Activated naive CD4-positive, alpha-beta T cell treated with anti-CD3 and anti-CD28 coated beads, Interleukin-2, amount 50 U/mL, for 16 hours (primary cell): ENCODE measurements at regions not wholly inside any gene's neighbourhood (a gene's known extent, or its start where the extent isn't known, plus 50 kb on each side); places are given as distances from the start of the nearest gene placed in this dataset.
"Not testable (repeated sequence)": the region's sequence is repeated elsewhere in the genome, so short reads cannot be mapped to it uniquely, and the experiment has no call there.

Source experiments
- DNase-seq: peaks from one replicate; pipeline ENCODE4 v3.0.0-alpha.2; 2020

DNA sequence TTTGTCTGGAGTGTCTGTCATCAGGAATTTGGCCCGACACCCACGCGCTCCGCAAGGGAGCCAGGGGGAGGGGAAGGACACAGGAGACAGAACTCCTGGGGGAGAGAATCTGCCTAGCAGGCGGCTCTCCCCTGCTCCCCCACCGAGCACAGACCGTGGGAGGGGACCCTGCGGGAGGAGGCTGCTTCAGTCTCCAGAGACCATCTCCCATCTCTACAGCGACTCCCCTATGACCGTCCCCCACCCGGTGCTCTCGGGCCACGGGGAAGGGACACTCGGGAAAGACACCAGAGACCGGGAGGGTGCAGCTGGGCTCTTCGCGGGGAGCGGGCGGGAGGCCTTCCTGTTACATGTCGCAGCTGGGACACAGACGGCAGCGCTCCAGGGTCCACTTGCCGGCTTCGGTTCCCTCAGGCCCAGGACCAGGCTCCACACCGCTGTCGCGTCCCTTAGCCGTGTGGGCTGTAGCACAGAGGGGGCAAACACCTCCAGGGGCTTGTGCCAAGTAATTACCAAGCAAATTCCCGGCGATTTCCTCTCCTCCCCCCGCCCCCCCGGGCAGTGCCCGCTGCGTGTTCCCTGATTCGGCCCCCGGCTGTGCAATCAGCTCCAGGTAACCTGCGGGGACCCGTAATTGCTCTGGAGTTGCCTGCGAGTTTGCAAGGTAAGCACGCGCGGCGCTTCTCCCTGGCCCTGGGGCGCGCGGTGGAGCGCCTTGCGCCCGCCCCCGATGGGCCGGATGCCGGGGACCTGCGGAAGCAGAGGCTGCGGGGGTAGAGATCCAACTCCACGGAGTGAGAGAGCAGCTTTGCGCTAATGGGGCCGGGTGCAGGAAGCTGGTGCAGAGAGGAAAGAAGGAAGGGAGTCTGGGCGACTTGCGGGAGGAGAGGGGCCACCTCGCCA is 155.1 kb upstream of the CADM1 start:
- no peak for DNase-seq

DNA sequence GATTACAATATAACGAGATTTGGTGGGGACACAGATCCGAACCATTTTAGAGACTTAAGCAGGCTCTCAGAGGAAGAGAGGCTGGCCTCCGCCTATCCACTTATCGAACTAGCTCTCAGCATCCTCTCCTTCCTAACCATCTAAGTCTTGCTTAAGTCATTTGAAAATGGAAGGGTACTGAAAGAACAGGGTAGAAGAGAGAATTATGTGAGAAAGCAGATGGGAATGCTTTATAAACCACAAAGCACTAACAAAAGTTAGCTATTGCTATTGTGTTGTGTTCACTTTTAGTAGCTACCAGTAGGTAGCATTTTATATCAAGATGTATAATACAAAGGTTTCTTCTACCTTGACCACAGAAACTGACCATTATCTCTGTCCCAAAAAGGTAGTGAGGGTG is 153.4 kb upstream of the CADM1 start:
- no peak for DNase-seq

DNA sequence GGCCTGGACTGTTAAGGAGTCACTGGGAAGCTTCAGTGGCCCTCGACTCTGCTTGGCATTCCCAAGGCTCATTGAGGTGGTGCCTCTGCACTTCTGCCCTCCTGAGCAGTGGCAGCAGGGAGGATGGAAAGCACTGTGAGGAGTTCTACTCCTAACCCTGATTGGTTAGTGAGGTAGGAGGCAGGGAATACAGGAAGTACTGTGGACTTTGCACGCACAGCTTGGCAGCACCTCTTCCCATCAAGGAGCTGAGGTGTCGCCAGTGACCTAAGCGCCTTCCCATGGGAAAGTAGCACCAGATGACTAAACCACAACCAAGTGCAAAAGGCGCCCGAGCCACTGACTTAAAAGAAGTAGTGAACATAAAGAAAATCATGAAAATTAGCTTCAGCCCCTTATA is 152.5 kb upstream of the CADM1 start:
- DNase-seq: no peak

DNA sequence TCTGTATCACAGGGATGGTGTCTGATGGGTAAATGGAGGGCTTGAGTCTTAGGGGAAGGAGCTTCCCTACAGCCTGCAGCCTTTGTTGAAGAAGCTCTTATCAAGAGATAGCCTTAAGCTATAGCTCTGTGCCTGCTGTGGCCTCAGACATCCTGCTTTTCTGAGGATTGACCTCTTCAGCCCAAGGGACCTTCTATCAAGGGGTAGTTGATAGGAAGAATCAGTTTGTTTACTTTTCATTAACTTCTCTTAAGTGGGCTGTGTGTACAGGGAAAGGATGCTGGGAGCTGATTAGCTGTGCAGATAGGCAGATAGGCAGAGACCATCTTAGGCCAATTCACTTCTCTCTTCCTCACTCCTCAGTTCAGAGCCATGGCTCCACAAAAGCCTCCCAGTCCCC is 151.8 kb upstream of the CADM1 start:
- no peak for DNase-seq

DNA sequence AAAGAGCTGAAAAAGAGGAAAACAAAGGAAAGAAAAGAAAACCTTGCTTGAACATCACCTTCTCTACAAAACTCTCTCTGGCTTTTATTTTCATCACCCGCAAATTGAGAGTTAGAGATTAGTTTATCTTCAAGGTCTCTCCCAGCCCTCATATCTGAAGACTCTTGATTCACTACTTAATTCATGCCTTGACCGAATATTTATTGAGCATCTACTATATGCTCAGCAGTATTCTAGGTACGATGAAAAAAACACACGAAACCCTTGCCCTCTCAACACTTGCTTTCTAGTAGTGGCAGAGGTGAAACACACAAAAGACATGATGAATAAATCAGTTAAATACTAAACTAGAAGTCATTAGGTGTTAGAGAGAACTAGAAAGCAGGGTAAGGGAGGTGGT is 150.6 kb upstream of the CADM1 start:
- no peak for DNase-seq

DNA sequence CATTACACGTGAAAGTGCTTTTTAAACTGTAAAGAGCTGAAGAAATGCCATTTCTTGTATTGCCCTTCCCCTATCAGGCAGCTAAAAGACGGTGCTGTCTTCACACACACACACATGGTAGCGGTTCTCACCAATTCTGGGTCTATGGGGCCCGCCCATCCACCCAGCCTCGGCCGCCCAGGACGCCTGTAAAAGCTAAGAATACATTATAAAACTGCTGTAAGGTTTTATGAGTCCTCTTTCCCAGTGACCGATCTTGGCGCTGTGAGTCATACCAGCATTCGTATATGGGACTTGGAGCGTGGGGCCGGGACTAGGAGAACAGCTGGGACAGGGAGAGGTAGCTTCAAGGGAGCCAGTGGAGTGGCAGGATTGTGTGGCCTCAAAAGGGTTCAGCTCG is 149.7 kb upstream of the CADM1 start:
- DNase-seq: no peak

DNA sequence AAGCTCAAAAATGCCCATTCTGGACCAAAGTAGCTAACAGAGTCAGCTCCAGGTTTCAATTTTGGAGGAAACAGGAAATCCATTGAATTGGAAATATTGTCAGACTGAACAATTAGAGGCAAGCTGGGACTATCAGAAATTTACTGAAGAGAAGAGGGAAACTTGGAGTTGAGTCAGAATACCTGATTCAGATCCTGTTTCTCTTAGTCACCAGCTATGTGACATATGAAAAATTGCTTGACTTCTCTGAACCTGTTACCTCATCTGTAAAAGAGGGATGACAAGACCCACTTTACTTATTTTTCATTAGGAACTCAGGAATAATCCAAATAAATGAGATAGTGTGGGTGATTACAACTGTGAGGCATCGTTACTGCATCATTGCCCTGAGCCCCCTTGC is 148.9 kb upstream of the CADM1 start:
- no peak for DNase-seq

DNA sequence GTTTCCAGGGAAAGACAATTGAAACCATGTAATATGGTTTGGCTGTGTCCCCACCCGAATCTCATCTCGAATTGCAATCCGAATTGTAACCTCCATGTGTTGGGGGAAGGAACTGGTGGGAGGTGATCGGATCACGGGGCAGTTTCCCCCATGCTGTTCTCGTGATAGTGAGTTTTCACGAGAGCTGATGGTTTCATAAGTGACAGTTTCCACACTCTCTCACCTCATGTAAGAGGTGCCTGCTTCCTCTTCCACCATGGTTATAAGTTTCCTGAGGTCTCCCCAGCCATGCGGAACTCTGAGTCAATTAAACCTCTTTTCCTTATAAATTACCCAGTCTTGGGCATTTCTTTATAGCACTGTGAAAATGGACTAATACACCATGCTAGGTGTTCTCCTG is 148.3 kb upstream of the CADM1 start:
- DNase-seq: no peak

DNA sequence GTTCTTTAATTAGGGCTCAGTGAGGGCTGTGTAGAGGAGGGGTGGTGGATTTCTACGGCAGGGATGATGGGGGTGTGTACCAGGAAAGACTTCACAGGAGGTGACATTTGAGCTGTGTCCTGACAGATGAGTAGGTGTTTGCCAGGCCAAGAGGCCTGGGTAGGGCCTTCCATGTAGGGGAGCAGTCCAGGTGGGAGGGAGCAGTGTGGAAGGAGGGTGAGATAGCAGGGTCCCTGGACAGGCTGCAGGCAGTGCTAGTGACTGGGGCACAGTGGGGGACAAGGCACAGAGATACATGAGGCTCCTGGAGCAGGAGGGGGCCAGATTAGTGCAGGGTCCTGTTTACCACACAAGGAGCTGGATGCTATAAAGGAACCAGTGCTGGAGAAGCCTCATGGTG is 147.9 kb upstream of the CADM1 start:
- no peak for DNase-seq

DNA sequence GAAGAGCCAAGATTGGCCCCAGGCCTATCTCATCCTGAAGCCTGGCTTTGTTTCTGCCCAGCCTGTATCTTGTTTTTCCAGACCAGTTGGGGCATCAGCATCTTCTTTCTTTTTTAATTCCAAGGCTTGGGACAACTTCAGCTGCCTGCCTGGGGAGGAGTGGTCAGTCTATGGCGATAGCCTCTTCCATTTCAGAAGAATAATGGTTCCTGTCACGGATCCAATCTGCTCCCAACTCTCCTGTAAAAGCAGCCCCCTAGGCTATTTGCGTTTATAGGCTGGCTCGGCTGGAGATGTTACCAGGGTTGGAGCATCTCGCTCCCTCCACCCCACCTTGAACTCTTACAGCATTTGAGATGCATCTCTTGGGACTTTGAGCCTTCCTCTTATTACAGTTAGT is 145.2 kb upstream of the CADM1 start:
- no peak for DNase-seq

DNA sequence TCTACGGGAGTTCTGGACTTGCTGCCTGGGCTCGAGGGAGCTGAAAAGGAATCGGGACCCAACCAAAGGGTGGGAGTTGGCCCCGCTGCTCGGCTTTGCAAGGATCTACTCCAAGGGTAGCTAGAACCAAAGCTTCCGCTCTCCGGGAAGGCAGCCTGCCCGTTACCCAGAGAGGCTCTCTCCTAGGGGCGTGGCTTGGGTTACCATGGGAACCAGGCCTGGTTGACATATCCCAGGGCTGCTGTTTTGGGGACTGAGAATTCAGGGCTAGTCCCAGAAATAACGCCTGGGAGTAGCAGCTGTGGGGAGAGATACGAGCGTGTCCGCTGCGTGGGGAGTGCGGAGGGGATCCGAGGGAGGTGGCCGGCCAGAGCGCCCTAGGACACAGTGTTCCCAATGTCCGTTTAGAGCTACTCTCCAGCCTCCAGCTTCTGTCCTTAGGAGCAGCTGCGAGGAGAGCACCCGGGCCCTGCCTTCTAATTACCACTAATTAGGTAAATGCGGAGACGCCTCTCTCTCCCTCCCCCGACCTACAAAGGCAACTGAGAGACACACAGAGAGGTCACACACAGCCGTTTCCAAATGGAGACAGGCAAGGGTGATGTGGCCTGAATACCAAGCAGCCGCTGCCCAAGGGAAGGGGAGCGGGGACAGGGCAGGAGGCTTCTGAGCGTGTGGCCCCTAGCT is 141.6 kb upstream of the CADM1 start:
- no peak for DNase-seq

DNA sequence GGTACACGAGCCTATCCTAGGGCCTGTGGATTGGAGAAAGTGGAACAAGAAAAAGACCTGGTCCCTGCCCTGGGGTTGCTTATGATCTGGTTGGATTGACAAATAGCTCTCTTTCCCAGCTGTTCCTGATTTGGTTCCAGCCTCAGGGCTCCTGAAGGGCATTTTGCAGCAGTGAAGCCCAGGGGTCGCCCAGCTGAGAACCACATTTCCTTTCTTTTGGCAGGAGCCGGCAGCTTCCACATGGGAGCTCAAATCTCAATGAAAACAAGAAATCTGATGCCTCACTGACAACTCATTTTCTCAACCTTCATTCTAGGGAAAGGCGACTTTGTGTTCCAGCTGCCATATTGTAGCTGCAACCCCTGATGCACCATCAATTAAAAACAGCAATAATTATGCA is 140.6 kb upstream of the CADM1 start:
- no peak for DNase-seq

DNA sequence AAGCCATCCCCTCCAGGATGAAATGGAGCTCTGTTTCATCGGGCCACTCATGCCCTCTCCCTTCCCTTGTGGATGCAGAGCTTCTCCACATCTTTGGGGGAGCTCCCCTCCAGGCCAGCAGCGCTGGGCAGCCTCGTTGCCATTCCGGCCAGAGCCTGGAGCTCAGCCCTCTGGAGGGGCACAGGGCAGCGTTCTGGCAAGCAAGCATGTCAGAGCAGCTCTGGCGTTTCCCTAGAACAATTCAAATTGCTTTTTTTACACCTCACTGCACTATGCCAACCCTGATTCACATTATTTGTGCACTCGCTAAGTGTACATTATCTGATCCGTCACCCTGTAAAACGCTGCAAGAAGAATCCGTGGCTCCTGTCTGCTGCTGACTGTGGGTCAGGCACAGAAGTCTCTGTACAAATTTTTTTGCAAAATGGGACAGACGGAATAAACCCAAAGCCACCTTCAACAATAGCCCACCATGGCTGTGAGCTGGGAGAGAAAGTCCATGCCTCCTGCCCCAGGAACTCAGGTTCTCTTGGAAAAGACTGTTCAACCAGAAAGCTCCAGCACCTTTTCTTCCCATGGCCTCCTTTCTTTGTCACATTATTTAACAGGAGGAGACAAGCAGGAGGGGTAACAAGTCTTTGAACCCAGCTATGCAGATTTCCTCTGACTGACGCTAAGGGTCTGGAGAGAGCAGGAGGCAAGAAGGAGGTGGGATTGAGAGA is 139.5 kb upstream of the CADM1 start:
- DNase-seq: no peak

DNA sequence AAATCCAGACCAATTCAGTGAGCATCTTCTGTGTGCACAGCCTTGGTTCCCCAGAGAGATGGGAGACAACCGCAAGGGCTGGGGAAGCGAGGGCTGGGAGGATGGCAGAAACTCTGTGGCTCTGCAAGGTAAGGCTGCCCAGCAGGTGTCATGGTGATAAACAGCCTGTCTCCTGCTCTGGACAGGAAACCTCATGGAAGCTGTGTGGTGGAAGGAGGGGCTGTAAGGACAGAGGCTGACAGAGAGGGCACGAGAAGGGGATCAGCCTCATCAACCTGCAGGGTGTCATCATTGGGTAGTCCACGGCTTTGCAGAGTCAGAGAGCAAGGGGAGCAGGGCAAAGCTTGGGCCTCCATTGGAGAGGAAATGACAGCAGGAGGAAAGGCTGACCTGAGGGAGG is 138.4 kb upstream of the CADM1 start:
- DNase-seq: no peak

DNA sequence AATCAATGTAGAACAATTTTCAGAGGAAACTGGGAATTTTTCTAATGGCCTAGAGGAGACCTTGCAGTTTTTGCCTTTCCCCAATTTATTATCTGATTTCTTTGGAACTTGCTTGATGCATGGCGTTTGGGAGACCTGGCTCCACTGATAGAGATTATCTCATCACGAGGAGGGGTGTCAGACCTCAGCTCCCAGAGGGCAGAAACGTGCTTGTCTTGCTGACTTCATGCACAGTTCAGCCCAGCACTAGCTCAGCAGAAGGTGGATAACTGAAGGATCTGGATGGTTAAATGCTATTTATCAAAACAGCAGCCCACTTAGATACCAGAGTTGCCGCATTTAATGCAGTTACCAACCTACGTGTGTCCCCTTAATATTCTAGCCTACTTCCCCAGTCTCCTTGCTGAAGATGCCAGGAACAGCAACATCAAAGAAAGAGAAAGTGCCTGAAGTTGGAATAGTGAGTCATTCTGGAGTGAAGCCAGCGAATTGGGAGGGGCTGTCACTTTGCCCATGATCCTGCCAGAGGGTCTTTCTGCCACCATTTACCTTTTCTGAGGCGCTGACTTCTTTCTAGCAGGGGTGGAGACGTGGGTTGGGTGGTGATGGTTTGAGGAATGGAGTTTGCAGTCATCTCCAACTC is 133.5 kb upstream of the CADM1 start:
- DNase-seq: no peak

DNA sequence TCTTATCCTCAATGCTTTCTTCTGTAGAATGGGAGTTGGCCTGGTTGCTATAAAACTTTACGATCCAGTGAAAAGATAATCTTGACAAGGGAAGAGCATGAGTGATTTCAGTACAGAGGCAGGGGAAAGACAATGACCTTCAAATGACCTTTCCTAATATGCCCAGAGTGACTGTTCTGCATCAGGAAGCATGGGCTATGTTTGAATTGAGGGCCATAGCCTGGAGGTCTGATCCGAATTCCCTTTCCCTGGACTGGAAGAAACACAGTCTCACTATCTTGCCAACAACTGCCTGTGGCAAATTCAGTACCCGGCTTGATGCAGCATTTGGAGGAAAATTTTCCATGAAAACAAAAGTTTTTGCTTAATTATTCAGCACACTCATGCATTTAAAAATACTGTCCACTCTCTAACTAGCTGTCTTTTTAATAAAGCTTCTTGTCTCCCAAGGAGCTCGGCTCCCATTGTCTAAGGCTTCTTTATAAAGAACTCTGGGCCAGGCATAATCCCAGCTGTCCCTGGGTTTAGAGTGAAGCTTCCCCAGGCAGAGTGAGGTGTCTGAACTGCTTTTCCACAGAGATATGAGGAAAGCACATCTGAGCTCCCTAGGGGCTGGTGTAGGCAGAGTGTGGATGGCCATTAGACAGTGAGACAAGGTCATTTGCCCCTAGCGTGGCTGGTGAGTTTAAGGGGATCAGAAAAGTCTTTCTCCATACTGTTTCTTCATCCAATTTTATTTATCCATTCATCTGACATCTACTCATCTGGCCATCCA is 132.7 kb upstream of the CADM1 start:
- DNase-seq: no peak

DNA sequence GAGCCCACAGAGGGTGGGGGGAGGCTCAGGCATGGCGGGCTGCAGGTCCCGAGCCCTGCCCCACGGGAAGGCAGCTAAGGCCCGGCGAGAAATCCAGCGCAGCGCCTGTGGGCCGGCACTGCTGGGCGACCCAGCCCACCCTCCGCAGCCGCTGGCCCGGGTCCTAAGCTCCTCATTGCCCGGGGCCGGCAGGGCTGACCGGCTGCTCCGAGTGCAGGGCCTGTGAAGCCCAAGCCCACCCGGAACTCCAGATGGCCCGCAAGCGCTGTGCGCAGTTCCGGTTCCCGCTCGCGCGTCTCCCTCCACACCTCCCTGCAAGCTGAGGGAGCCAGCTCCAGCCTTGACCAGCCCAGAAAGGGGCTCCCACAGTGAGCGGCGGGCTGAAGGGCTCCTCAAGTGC is 129.8 kb upstream of the CADM1 start:
- DNase-seq: not testable (repeated sequence)

DNA sequence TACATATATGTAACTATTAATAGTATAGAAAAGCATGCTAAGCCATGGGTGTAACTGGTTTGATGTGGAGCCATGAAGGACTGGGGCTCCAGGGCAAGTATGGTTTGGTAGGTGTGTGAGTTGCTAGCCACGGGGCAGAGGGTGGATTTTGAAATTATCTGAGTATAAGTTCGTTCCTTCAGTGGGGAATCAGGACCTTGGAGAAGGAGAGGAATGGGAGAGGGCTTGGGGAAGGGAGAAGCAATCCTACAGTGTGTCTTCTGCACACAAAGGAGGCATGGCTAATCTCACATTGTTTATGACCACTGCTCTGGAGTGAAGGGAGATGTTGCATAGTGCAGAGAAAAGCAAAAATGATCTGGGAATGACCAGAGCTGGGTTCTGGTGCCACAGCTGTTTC is 127.8 kb upstream of the CADM1 start:
- DNase-seq: no peak

DNA sequence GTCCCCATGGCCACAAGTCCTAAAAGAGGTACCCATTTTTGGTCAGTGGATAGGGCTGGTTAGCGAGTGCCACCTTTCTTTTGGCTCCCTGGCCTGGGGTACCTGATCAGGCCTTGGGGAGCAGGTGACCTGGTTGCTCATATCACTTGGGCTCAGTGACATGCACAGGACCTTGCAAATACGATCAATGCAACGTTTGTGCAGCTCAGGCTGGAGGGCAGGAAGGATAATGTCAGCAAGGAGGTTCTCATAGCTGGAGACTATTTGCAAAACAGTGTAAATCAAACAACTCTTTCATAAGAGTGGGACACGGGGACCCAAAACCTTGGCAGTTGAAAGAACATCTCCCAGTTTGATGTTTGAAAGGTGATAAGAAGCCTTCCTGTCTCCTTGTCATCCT is 127.4 kb upstream of the CADM1 start:
- DNase-seq: no peak

DNA sequence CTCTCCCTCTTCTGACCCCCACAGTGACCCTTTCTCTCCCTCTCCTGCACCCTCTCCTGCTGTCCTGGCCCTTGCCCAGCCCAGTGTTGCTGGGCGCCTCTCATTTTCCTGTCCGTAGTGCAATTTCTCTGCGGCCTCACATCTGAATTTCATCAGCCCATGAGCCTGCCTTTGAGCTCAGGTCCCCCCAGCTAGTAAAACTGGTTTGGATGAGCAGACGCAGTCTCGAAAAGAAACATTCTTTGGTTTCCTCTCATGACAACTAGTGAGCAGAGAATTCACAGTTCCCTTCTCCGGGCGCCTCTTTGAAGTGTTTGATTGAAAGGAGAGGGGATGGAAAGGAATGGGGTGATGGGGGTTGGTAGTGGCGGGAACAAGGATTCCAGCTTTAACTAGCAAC is 126.0 kb upstream of the CADM1 start:
- DNase-seq: no peak

DNA sequence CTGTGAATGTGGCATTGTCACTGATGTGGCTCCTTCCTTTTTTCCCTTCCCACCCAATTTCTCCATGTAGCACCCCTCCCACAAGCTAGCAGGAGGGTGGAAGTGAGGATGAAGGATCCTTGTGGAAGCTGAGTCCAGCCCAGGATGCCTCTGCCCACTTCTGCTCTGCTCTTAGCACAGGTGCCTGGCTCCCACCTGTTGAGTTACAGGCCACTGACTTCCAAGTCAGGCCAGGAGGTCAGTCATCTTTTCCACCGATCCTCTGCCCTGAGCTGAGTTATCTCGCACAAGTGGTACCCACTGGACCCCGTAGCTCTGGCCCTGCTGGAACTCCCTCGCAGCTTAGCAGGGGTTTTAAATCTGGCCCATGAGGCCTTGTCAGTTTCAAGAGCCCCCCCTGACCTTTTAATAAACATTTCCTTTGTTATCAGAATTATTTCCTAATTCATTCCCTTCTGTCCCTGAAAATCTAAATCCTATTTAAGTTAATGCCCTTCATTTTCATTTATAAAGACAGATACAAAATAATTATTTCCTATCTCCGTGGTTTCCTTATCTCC is 125.3 kb upstream of the CADM1 start:
- no peak for DNase-seq
